GM23338 (cell line): ENCODE measurements at regions not wholly inside any gene's neighbourhood (a gene's known extent, or its start where the extent isn't known, plus 50 kb on each side); places are given as distances from the start of the nearest gene placed in this dataset.

Experiments
- ATAC-seq: fragments of 200-7000 bp; cut with Tn5 transposase; 3 replicates; pipeline ENCODE4 v1.9.1; 2020
- DNase-seq: peaks from one replicate; pipeline ENCODE4 v3.0.0-alpha.2; 2015; ENCODE audit warnings: low spot score
- H2AFZ ChIP-seq: fragments of 200-600 bp; sonication (generic); 2 replicates; pipeline ENCODE4 v1.8.0; 2016; ENCODE audit warnings: antibody characterized with exemption, mild to moderate bottlenecking, moderate library complexity
- H3F3A ChIP-seq: fragments of 200-600 bp; sonication (generic); replicated peaks from 2 replicates; pipeline ENCODE4 v1.8.0; 2017; ENCODE audit warnings: antibody characterized with exemption, mixed run types, low read depth
- H3K27ac ChIP-seq: fragments of 200-600 bp; sonication (generic); 2 replicates; pipeline ENCODE4 v1.6.1; 2016; ENCODE audit warnings: low read depth
- H3K27me3 ChIP-seq: fragments of 200-600 bp; sonication (generic); 2 replicates; pipeline ENCODE4 v1.8.0; 2016; ENCODE audit warnings: mild to moderate bottlenecking, mixed run types, moderate library complexity; ENCODE audit not compliant: insufficient read depth
- H3K36me3 ChIP-seq: fragments of 200-600 bp; sonication (generic); 2 replicates; pipeline ENCODE4 v1.8.0; 2016; ENCODE audit warnings: mild to moderate bottlenecking; ENCODE audit not compliant: insufficient read depth
- H3K4me1 ChIP-seq: fragments of 200-600 bp; sonication (generic); 2 replicates; pipeline ENCODE4 v1.8.0; 2016; ENCODE audit warnings: mild to moderate bottlenecking, moderate library complexity; ENCODE audit not compliant: insufficient read depth
- H3K4me2 ChIP-seq: fragments of 200-600 bp; sonication (generic); 2 replicates; pipeline ENCODE4 v1.7.1; 2017; ENCODE audit warnings: mixed run types
- H3K4me3 ChIP-seq: fragments of 200-600 bp; sonication (generic); 2 replicates; pipeline ENCODE4 v1.6.1; 2016; ENCODE audit warnings: mixed run types
- H3K79me2 ChIP-seq: fragments of 200-600 bp; sonication (generic); replicated peaks from 2 replicates; pipeline ENCODE4 v1.8.0; 2017; ENCODE audit warnings: mild to moderate bottlenecking; ENCODE audit not compliant: insufficient read depth
- H3K9me2 ChIP-seq: fragments of 200-600 bp; sonication (generic); 2 replicates; pipeline ENCODE4 v1.8.0; 2017; ENCODE audit not compliant: insufficient read depth
- H4K20me1 ChIP-seq: fragments of 200-600 bp; sonication (generic); replicated peaks from 2 replicates; pipeline ENCODE4 v1.8.0; 2017; ENCODE audit warnings: mild to moderate bottlenecking; ENCODE audit not compliant: insufficient read depth
- H3K27ac Mint-ChIP-seq: 2 replicates; pipeline ENCODE4 v1.8.0; 2020; ENCODE audit warnings: inconsistent platforms, mild to moderate bottlenecking, moderate library complexity, mixed read lengths
- H3K27me3 Mint-ChIP-seq: 3 replicates; pipeline ENCODE4 v1.8.0; 2022; ENCODE audit warnings: low read depth, mild to moderate bottlenecking, moderate library complexity, mixed read lengths, inconsistent platforms; ENCODE audit not compliant: insufficient read depth, poor library complexity
- H3K36me3 Mint-ChIP-seq: 3 replicates; pipeline ENCODE4 v1.8.0; 2021; ENCODE audit warnings: low read depth, mild to moderate bottlenecking, inconsistent platforms, moderate library complexity, mixed read lengths
- H3K4me1 Mint-ChIP-seq: 3 replicates; pipeline ENCODE4 v1.8.0; 2020; ENCODE audit warnings: mild to moderate bottlenecking, inconsistent platforms, mixed read lengths
- H3K4me3 Mint-ChIP-seq: 3 replicates; pipeline ENCODE4 v1.8.0; 2021; ENCODE audit warnings: moderate library complexity, mild to moderate bottlenecking, inconsistent platforms, mixed read lengths
- H3K9me3 Mint-ChIP-seq: 3 replicates; pipeline ENCODE4 v1.8.0; 2020; ENCODE audit warnings: moderate library complexity, mild to moderate bottlenecking, inconsistent platforms, mixed read lengths
- CREB1 ChIP-seq: fragments of 250-450 bp; sonication (Bioruptor Pico); IDR thresholded peaks from 2 replicates; pipeline ENCODE4 v1.5.0; 2020; ENCODE audit warnings: low read depth, mild to moderate bottlenecking, moderate library complexity
- CTCF ChIP-seq, 2 experiments: fragments of 200-600 bp in 1 of 2; sonication (generic) in 1 of 2; conservative IDR thresholded peaks; 2 replicates each; pipeline versions ENCODE4 v1.5.1 to v1.6.1; 2016 to 2017; ENCODE audit warnings: antibody characterized with exemption in 2 of 2, low read depth in 2 of 2, mild to moderate bottlenecking in 2 of 2, moderate library complexity in 1 of 2
- EZH2phosphoT487 ChIP-seq: fragments of 200-600 bp; sonication (generic); IDR thresholded peaks from one replicate; pipeline ENCODE4 v1.8.1; 2018; ENCODE audit warnings: antibody characterized with exemption; ENCODE audit not compliant: unreplicated experiment
- NANOG ChIP-seq: IDR thresholded peaks from 2 replicates; pipeline ENCODE4 v1.6.1; 2016; ENCODE audit warnings: antibody characterized with exemption, borderline replicate concordance
- STAT1 ChIP-seq: IDR thresholded peaks from one replicate; pipeline ENCODE4 v1.6.1; 2016; ENCODE audit warnings: antibody characterized with exemption; ENCODE audit not compliant: unreplicated experiment
- ZNF114 ChIP-seq: fragments of 250-450 bp; sonication (Bioruptor Pico); IDR thresholded peaks from 2 replicates; pipeline ENCODE4 v1.5.0; 2020; ENCODE audit warnings: mild to moderate bottlenecking, moderate library complexity
- ZNF331 ChIP-seq: fragments of 250-450 bp; sonication (Bioruptor Pico); IDR thresholded peaks from 2 replicates; pipeline ENCODE4 v1.5.0; 2020; ENCODE audit warnings: low read depth, mild to moderate bottlenecking, moderate library complexity
- ZNF462 ChIP-seq: fragments of 250-450 bp; sonication (Bioruptor Pico); IDR thresholded peaks from 2 replicates; pipeline ENCODE4 v1.5.0; 2020; ENCODE audit warnings: mild to moderate bottlenecking, moderate library complexity
- TF ChIP-seq, protein P1 (sequence below): IDR thresholded peaks from one replicate; pipeline ENCODE4 v1.6.1; 2018; ENCODE audit warnings: antibody characterized with exemption; ENCODE audit not compliant: unreplicated experiment

DNA sequence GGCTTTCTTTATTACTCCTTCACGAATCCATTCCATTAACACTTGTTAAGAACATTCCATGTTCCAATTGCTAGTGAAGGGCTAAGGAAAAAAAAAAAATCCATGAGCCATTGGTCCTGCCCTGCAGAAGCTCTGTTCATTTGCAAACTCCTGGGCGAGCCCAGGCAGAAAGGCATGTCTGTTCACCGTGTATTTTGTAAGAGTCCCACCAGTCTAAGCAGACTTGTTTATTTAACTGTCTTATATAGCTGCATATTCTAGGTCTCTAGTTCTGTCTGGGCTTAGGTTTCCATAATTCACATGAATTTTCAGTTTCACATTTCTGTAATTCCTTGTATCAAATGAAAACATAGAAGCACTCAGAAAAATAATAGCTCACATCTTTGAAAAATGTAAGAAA, 97.4 kb upstream of the POU2AF2 start:
- Mint-ChIP-seq H3K36me3 (no peaks in the 10 kb centered on the region), H3K27me3 (no peaks in the 10 kb centered on the region), H3K4me3 (no peak overlapping the region), H3K27ac (no peak overlapping the region), H3K9me3 (no peaks in the 10 kb centered on the region), H3K4me1 (no peaks in the 10 kb centered on the region)
- no peaks in the 10 kb centered on the region for H3K4me1 ChIP-seq
- no peak for ATAC-seq
- no peak overlapping the region for H3K27ac ChIP-seq
- TF ChIP-seq ZNF331 (CRISPR knock-in tag) (no peak), EZH2phosphoT487 (no peak), ZNF114 (no peak), CREB1 (CRISPR knock-in tag) (no peak), CTCF (conservative IDR thresholded peaks at IDR 0.05; ENCODE audit: low read depth in 2 of 2) (no peak), STAT1 (no peak), ZNF462 (CRISPR knock-in tag) (no peak), NANOG (no peak)
- TF ChIP-seq, protein P1, sequence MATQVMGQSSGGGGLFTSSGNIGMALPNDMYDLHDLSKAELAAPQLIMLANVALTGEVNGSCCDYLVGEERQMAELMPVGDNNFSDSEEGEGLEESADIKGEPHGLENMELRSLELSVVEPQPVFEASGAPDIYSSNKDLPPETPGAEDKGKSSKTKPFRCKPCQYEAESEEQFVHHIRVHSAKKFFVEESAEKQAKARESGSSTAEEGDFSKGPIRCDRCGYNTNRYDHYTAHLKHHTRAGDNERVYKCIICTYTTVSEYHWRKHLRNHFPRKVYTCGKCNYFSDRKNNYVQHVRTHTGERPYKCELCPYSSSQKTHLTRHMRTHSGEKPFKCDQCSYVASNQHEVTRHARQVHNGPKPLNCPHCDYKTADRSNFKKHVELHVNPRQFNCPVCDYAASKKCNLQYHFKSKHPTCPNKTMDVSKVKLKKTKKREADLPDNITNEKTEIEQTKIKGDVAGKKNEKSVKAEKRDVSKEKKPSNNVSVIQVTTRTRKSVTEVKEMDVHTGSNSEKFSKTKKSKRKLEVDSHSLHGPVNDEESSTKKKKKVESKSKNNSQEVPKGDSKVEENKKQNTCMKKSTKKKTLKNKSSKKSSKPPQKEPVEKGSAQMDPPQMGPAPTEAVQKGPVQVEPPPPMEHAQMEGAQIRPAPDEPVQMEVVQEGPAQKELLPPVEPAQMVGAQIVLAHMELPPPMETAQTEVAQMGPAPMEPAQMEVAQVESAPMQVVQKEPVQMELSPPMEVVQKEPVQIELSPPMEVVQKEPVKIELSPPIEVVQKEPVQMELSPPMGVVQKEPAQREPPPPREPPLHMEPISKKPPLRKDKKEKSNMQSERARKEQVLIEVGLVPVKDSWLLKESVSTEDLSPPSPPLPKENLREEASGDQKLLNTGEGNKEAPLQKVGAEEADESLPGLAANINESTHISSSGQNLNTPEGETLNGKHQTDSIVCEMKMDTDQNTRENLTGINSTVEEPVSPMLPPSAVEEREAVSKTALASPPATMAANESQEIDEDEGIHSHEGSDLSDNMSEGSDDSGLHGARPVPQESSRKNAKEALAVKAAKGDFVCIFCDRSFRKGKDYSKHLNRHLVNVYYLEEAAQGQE: no peak
- H3K9me2 ChIP-seq: no peaks in the 10 kb centered on the region
- no peaks in the 10 kb centered on the region for H3F3A ChIP-seq
- H3K36me3 ChIP-seq: no peaks in the 10 kb centered on the region
- no peak overlapping the region for H2AFZ ChIP-seq
- no peaks in the 10 kb centered on the region for H3K79me2 ChIP-seq
- H4K20me1 ChIP-seq: no peaks in the 10 kb centered on the region
- no peaks in the 10 kb centered on the region for H3K27me3 ChIP-seq
- no peak overlapping the region for H3K4me3 ChIP-seq
- no peak overlapping the region for H3K4me2 ChIP-seq
- no peak for DNase-seq
